GM10248 (cell line): ENCODE measurements at regions not wholly inside any gene's neighbourhood (a gene's known extent, or its start where the extent isn't known, plus 50 kb on each side); places are given as distances from the start of the nearest gene placed in this dataset.

ENCODE experiments used
- CTCF ChIA-PET: fragments of 300-600 bp; sonication (Branson Sonifier 250); formaldehyde crosslinking; extraction: SDS; loops from one replicate; lab custom pipeline; 2021; ENCODE audit warnings: antibody characterized with exemption; lab: Yijun Ruan, JAX
- POLR2A ChIA-PET: fragments of 350-650 bp; sonication (Branson Sonifier 250); formaldehyde crosslinking; extraction: SDS; loops from one replicate; lab custom pipeline; 2020; ENCODE audit warnings: antibody characterized with exemption; lab: Yijun Ruan, JAX
- DNase-seq: peaks from one replicate; pipeline ENCODE4 v3.0.0; 2012; ENCODE audit errors: extremely low spot score
- TF ChIP-seq, protein P1 (sequence below): IDR thresholded peaks from 2 replicates; pipeline ENCODE4 v1.5.1; 2012; ENCODE audit warnings: mild to moderate bottlenecking, low read depth; ENCODE audit errors: extremely low read depth, missing control alignments, control extremely low read depth

DNA sequence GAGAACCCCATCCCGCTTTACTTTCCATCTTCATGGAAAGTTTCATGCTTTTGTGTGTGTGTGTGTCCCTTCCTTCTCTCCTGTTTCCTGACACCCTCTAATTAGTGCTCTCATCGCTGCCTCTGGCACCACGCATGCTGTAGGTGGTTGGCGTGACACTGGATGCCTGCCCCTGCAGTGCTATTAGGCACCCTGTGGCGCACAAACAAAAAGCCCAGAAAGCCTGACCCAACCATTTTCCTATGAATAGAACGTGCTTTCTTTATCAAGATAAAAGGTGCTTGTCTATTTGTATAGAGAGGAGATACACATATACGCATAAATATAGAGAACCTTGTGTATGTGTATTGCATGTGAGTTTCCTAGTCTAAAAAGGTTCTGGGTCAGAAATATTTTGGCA lies 120.8 kb upstream of the CDCA7L start:
- CTCF ChIA-PET, result interaction anchor here (0.9 to 1.0 kb wide), 3 partner anchors 17 to 43 kb away, joined by 3 to 6 read pairs (median 4); no protein-coding TSS in a partner anchor
- no peak for DNase-seq
- POLR2A ChIA-PET, result no interaction called here
- TF ChIP-seq, protein P1, sequence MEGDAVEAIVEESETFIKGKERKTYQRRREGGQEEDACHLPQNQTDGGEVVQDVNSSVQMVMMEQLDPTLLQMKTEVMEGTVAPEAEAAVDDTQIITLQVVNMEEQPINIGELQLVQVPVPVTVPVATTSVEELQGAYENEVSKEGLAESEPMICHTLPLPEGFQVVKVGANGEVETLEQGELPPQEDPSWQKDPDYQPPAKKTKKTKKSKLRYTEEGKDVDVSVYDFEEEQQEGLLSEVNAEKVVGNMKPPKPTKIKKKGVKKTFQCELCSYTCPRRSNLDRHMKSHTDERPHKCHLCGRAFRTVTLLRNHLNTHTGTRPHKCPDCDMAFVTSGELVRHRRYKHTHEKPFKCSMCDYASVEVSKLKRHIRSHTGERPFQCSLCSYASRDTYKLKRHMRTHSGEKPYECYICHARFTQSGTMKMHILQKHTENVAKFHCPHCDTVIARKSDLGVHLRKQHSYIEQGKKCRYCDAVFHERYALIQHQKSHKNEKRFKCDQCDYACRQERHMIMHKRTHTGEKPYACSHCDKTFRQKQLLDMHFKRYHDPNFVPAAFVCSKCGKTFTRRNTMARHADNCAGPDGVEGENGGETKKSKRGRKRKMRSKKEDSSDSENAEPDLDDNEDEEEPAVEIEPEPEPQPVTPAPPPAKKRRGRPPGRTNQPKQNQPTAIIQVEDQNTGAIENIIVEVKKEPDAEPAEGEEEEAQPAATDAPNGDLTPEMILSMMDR, result no peak

DNA sequence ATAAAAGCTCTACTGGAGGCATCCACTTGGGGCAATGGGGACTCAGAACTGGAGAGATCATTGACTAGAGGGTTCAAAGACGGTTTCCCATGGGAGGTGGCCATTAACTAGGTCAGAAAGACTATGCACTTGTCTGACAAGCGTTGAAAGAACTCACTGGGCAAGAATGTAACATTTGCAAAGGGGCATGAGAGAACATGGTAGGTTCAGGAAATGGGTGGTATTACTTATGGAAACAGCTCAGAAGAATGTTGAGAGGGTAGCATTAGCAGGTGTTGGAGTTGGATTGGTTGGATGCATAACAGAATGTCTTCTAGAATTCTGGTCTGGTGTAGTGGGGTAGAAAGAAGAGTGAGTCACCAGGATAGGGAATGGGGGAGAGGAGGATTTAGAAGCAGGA lies 119.1 kb upstream of the CDCA7L start:
- TF ChIP-seq, protein P1, result no peak
- POLR2A ChIA-PET, result no interaction called here
- CTCF ChIA-PET, result interaction anchor here (1.0 to 1.3 kb wide), 2 partner anchors 12 to 18 kb away, joined by 3 to 4 read pairs; no protein-coding TSS in a partner anchor
- DNase-seq, result no peak

DNA sequence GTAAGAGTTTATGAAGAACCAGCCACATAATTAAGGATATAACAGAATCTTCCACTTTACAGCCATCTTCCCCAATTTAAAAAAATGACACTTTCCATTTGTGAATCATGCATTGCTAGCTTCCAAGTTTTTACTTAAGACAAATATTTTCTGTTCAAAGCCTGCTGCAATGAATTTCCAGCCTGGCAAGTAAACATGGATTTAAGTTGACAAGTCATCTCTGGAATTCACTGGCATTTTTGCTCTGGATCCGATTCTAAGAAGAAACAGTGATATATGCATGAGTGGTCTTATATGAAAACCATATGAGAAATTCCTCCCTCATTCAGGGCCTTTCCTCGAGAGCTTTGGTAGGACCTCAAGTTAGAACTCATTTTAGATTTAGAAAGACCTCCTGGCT lies 116.1 kb upstream of the CDCA7L start:
- TF ChIP-seq, protein P1, result no peak
- no peak for DNase-seq
- ChIA-PET CTCF (no interaction called here), POLR2A (interaction anchor here (0.6 kb wide), 1 partner anchor 20 kb away, joined by 3 read pairs; no protein-coding TSS in a partner anchor)

DNA sequence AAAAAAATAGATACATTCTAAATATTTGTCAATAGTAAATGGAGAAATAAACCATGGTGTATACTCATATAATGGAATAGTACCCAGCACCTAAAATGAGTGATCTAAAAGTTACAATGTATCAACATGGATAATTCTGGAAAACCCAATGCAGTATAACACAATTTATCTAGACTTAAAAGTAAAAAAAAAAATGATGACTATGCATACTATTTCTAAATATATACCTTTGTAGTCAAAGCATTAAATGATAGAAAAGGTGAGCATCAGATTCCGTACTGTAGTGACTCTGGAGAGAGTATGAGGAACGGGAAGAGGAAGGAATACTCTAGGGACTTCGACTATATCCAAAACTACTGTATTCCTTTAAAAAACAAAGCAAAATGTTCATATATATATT lies 115.2 kb upstream of the CDCA7L start:
- TF ChIP-seq, protein P1, result no peak
- CTCF ChIA-PET, result no interaction called here
- no peak for DNase-seq
- POLR2A ChIA-PET, result no interaction called here

DNA sequence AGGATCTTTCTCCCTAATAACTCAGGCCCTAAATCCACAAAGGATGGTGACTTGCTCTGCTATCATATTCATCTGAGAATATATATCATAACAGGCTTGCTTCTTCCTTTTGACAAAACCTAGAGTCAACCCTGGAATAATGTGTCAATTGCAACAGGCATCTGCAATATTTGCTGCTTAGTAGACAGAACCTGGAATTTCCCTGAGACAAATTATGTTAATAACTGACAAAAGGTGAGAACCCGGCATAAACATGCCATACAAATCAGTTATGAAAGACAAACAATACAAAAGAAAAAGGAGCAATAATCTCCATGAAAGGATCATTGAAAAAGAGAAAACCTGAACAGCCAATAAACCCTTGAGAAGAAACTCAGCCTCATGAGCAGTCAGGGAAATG lies 114.5 kb upstream of the CDCA7L start:
- CTCF ChIA-PET, result no interaction called here
- TF ChIP-seq, protein P1, result no peak
- no peak for DNase-seq
- POLR2A ChIA-PET, result no interaction called here

DNA sequence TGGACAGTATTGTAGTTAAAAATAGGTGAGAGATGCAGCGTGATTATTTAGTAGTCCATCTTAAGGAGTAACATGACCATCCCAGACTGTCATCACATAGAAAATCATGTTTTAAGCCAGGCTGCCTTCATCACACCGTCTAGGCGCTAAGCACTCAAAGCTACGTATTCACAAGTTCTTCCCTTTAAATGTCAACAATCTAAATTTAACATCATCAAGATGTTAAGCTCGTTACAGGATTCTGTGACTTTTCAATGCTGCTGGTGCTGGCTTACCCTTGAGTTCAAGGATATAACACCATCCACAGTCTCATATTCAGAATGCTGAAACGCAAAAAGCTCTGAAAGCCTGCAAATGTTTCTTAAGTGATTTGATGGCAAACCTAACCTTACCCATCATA lies 109.5 kb upstream of the CDCA7L start:
- TF ChIP-seq, protein P1, result no peak
- ChIA-PET POLR2A (no interaction called here), CTCF (no interaction called here)
- DNase-seq, result no peak
